H1 (cell line): ENCODE measurements at regions not wholly inside any gene's neighbourhood (a gene's known extent, or its start where the extent isn't known, plus 50 kb on each side); places are given as distances from the start of the nearest gene placed in this dataset. TPM values are rescaled to one million over a fixed set of nuclear protein-coding genes. Genes with fewer than 3 reads are reported as not detected.

ENCODE experiments used
- small RNA-seq: library from polyadenylated mRNA; stranded (forward); fragments of <200 nt; extraction: miRNeasy Mini kit (QIAGEN cat#:217004); gene quantifications from one replicate; pipeline ENCODE3, GENCODE V24; 2013; ENCODE audit not compliant: insufficient read depth

Small RNA genes in the stretch of these regions (small RNA-seq; reads per million reads assigned to genes)
- gene RNU1-151P, result not detected
